ENCODE measurements at regions not wholly inside any gene's neighbourhood (a gene's known extent, or its start where the extent isn't known, plus 50 kb on each side); places are given as distances from the start of the nearest gene placed in this dataset.
"Not testable (repeated sequence)": the region's sequence is repeated elsewhere in the genome, so short reads cannot be mapped to it uniquely, and the experiment has no call there.

- intact Hi-C loops (cut with DNase I): no loop called here
- no peak for DNase-seq (ENCODE audit: low spot score)
Observed at GRCh38 chr2:2656115-2657011, 325.3 kb upstream of the MYT1L start.

GRCh38 chr2:2655453-2656114 is 324.5 kb upstream of the MYT1L start:
- no peak for DNase-seq (ENCODE audit: low spot score)
- intact Hi-C loops (cut with DNase I): no loop called here

DNA sequence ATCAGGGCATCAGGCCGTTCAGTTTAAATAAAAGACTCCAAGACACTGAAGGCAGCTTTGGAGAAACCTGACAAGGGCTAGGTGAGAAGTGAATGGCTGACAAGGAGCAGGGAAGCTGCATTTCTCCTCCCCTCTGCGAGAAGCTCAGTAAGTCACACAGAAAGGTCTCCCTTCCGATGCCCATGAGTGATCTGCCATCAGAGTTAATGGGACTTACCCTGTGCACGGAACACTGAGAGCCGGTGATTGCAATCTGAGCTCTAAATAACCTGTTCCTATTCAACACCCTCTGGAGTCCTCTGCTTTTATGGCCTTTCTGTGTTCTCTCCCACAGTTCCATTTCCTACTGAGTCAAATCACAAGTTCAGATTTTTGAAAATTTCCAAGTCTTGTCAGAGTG is 322.2 kb upstream of the MYT1L start:
- DNase-seq (ENCODE audit: low spot score): no peak
- intact Hi-C loops (cut with DNase I): no loop called here

DNA sequence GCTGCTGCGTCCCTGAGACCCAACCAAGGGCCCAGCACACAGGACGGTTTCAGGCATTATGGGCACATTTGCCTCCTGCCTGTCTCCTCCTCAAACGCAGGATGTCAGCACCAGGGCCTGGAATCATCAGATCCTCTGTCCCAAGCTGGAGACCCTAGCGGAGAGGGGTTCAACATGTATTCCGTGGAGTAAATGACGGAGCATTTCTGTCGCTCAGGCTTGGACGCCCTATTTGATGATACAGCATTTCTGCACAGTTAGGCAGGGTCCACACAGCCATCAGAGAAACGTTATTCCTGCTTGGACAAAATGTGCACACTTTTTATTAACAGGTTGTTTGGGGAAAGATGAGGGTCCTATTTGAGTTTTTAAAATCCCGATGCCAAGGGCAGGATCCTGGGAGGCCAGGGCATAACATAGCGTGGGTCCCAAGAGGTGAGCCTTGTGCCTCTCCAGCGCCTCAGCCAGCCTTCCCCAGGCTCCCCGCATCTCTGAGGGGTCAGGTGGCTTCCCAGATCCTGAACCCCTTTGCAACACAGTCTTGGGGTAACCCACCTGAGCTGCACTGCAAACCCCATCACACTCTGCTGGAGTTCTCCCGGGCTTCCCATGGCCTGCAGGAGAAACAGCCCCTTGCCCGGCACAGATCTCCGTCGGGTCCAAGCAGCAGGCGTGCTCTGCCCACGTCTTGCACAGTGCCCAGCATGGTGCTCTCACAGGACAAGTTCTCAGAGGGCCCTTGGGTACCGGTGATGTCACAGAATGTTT is 319.7 kb upstream of the MYT1L start:
- intact Hi-C loops (cut with DNase I): no loop called here
- DNase-seq (ENCODE audit: low spot score): no peak

- intact Hi-C loops (cut with DNase I): loop anchor here (10.0 kb wide), 1 partner anchor 205 kb away; no protein-coding TSS in a partner anchor
Observed at GRCh38 chr2:2649109-2650072, 318.3 kb upstream of the MYT1L start.

DNA sequence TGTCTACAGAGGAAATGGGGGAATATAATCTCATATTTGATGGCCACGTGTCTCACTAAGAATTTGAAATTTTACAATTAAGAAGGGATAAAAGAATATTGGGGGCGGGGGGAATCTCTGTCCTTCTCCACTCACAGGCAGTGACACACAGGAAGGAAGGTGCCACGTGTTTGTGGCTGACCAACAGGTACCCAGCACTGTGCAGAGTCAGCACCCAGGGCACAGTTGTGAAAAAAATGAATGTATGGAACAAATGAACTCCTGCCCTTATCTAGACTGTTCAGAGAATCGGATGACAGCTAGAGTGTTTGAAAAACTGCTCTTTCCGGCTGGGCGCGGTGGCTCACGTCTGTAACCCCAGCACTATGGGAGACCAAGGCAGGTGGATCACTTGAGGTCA is 317.0 kb upstream of the MYT1L start:
- no peak for DNase-seq (ENCODE audit: low spot score)
- intact Hi-C loops (cut with DNase I): loop anchor here (10.0 kb wide), 1 partner anchor 207 kb away; no protein-coding TSS in a partner anchor

More at GRCh38 chr2:2649109-2650072, 318.3 kb upstream of the MYT1L start:
- DNase-seq (ENCODE audit: low spot score): no peak

DNA sequence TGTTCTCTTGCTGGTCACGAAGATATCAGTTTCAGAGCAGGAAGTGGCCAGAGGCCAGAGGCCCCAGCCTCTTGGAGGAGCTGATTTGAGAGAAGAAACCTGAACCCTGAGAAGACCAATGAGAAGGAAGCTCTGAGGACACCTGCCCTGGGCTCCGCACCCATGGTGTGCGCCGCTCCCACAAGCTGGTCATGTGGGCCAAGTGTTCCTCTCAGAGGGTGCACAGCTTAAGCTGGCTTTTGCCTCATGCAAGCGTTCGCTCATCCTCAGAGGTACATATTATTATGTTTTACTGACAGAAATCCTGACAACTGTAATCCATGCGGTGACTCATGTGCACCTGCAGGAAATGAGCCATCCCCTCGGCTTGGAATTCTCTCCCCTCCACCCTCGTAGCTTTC is 316.1 kb upstream of the MYT1L start:
- DNase-seq (ENCODE audit: low spot score): no peak
- intact Hi-C loops (cut with DNase I): loop anchor here (10.0 kb wide), 1 partner anchor 208 kb away; no protein-coding TSS in a partner anchor

DNA sequence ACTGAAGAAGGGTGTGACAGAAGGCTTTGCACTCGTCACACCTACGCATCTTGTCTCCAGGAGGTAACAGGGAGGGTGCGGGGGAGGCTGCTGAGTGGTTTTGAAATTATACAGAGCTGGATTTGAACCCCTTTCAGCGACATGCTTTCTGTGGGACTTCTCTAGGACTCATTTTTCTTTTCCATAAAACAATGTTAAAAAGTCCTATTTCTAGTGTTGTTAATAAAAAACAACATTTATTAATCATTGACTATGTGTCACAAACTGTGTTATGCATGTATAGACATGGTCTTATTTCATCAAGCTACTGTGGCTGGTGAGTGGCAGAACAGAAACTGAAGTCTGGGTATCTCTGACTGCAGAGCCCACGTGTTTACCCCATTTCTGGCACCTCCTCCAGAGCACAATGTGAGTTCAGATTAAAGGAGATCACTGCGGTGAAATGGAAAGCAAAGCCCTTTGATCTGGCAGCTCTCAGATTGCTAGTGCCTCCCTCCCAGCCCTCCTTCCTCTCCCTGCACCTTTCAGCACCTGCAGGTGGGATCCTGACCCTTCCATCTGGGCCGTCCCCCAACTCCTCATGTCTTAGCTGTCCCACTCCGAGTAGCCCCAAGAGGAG is 315.5 kb upstream of the MYT1L start:
- no peak for DNase-seq (ENCODE audit: low spot score)
- intact Hi-C loops (cut with DNase I): loop anchor here (10.0 kb wide), 1 partner anchor 208 kb away; no protein-coding TSS in a partner anchor

DNA sequence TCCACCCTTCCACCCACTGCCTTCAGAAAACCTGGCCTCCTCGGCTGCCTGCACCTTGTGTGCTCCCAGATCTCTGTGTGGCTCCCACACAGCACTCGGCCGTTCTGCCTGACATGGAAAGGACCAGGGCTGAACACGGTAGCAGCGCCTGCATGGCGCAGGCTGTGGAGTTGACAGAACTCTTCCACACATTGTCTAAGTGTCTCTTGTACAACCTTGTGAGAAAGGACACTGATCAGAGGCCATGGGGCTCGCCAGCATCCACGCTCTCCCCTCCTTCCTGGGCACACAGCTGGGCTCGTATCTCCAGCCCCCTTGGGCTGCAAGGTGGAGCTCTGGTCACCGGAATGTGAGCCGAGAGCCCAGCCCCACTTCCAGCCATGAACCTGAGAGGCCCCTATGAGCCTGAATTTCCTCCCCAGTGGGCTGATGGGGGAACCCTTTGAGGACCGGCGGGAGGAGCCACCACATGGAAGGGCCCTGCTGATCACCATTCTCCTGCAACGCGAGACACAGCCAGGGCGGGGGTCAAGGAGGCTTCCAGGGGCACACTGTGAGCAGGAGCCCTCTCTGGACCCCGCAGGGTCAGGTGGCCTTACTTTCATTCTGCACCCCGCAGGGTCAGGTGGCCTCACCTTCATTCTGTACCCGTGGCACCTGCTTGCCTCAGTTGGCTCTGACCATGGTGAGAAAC is 314.2 kb upstream of the MYT1L start:
- peak; percentile 63 for DNase-seq (ENCODE audit: low spot score)
- intact Hi-C loops (cut with DNase I): loop anchor here (10.0 kb wide), 1 partner anchor 209 kb away; no protein-coding TSS in a partner anchor

- intact Hi-C loops (cut with DNase I): loop anchor here (10.0 kb wide), 1 partner anchor 210 kb away; no protein-coding TSS in a partner anchor
- DNase-seq (ENCODE audit: low spot score): not testable (repeated sequence)
Observed at GRCh38 chr2:2644751-2645150, 313.7 kb upstream of the MYT1L start.

DNA sequence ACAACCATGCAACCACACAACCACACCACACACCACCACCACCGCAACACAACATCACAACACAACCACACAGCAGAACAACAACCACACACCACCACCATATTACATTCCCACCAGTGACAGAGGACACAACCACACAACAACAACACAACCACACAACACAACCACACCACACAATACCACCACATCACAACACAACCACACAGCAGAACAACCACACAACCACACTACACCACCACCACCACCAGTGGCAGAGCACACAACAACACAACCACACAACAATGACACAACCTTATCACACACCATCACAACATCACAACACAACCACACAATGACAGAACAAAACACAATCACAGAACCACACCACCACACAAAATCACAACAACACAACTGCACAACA is 313.0 kb upstream of the MYT1L start:
- no peak for DNase-seq (ENCODE audit: low spot score)
- intact Hi-C loops (cut with DNase I): loop anchor here (10.0 kb wide), 1 partner anchor 211 kb away; no protein-coding TSS in a partner anchor

DNA sequence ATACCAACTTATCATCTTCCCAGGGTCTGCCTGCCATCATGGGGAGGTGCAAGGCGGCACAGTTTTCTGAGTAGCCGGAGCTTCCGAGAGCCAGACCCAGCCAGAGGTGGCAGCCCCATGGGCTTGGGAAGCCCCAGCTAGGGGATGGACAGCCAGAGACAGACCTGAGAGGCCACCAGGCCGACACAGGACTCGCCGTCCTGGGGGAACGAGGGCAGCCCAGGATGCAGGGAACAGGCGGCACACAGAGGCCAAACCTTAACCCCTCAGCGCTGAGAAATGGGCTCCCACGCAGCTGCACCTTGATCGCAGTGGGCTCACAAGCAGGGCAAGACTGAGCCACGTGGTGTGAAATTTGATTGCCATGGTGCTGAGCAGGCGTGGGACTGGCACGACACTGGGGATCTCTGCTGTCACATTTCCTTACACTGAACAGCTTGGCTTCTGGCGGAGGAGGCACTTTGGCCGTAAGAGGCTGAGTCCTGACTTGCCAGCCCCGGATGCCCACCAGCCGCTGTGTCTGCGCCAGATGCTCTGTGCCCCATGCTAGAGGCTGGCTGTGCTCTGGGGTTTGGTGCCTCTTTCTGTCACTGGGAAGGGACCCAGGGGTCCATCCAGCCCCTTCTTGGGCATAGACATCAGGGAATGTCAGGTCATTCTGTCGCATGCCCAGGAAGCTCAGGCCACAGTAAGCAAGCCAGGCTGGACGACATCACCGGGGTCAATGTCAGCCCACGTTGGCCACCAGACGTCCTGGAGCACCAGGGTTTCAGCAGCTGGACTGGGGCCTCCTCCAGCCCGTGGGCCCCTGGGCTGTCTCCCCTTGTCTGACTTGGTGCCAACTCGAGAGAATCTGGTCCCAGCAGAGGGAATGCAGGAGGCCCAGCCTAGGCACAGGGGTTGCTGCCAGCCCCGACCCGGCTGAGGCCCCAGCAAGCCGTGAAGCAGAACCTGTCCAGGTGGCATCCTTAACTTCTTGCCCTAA is 312.1 kb upstream of the MYT1L start:
- intact Hi-C loops (cut with DNase I): loop anchor here (10.0 kb wide), 1 partner anchor 212 kb away; no protein-coding TSS in a partner anchor
- peak; percentile 69 for DNase-seq (ENCODE audit: low spot score)

GRCh38 chr2:2641541-2642410 is 310.7 kb upstream of the MYT1L start:
- intact Hi-C loops (cut with DNase I): loop anchor here (10.0 kb wide), 1 partner anchor 213 kb away; no protein-coding TSS in a partner anchor
- DNase-seq (ENCODE audit: low spot score): peak; percentile 68

DNA sequence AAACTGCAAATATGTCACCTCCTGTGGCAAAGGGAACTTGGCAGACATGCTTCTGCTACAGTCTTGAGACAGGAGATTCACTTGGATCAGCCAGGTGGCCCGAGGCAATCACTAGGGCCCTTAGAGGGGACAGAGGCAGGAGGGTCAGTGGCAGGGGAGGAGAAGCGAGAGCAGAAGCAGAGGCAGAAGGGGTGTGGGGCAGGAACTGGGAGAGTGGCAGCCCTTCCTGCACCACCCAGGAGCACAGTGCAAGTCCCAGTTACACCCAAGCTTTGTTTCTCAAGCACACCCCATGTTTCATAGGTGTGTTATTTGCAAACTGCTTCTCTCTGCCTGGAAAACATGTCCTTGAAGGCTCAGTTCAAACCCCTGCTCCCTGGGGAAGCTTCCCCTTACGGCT is 309.7 kb upstream of the MYT1L start:
- no peak for DNase-seq (ENCODE audit: low spot score)
- intact Hi-C loops (cut with DNase I): loop anchor here (10.0 kb wide), 1 partner anchor 214 kb away; no protein-coding TSS in a partner anchor

DNA sequence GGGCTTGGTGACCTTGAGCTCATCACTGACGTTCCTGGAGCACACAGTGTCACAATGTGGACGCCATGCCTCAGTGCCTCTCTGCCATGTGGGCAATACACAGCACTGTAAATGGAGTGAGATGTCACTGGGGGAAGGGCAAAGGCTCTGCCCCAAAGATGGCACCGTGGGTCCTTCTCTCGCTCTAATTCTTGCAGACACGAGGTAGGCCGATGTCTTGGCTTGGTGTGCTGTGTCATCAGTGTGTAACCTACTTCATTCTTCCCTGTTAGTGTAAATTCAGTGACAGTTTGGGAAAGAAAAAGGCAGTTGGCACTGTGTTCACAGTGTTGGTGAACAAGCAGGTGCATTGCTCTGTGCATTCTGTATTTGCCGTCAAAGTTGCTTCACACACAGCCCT is 309.3 kb upstream of the MYT1L start:
- DNase-seq (ENCODE audit: low spot score): no peak
- intact Hi-C loops (cut with DNase I): loop anchor here (10.0 kb wide), 1 partner anchor 214 kb away; no protein-coding TSS in a partner anchor

All from cardiac septum (tissue), 1 donor.